ENCODE measurements at regions not wholly inside any gene's neighbourhood (a gene's known extent, or its start where the extent isn't known, plus 50 kb on each side); places are given as distances from the start of the nearest gene placed in this dataset.

DNA sequence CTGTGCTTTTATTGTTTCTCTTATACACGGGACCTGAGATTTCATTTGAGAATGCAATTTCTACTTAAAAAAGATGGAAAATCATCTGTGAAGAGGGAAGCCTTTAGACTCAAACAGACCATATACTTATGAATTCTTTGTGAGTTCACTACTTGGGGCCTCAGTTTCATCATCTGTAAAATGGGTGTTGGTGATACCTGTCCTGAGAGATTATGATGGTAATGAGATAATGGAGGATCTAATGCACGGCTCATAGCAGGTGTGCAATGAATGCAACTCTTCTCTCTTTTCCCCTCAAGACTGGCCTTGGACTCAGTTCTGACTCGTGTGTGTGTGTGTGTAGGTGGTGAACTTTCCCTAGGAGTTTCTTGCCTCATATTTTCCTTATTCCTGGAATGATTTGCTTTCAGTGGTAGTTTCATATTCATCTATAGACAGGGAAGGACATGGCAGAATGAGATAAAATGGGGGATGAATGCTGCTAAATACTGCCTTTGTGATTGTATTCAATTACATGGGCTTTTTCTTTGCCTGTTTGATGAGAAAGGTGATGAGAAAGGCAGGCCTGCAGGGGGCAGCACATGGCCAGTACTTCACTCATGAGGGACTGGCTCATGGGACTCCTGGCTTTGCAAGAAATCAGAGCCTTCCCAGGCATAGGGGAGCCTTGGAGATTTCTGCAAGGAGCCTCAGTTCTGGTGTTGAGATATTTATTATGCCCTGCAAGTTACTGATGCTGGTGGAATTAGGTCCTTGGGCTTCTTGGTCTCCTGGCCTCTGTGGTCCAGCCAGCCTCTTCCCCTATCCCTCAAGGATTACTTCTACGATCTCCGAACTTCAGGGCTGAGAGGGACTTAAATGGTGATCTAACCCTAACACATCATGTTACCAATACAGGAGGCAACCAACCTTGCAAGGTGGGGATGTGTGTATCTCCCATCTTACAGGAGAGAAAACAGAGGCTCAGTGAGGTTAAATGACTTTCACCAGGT is 70.7 kb downstream of the RPLP1 start:
- peaks cover 5% of the 10 kb centered on the region for H3K4me1 Mint-ChIP-seq
- H3K36me3 Mint-ChIP-seq (ENCODE audit: low read depth) = no peaks in the 10 kb centered on the region
- H3K9me3 Mint-ChIP-seq = no peaks in the 10 kb centered on the region
- no peak overlapping the region for H3K4me3 Mint-ChIP-seq
- H3K27ac Mint-ChIP-seq = peak overlapping the region; percentile 11
- ATAC-seq (replicated peaks) = peak; percentile 71
- peaks cover 7% of the 10 kb centered on the region for H3K27me3 Mint-ChIP-seq

DNA sequence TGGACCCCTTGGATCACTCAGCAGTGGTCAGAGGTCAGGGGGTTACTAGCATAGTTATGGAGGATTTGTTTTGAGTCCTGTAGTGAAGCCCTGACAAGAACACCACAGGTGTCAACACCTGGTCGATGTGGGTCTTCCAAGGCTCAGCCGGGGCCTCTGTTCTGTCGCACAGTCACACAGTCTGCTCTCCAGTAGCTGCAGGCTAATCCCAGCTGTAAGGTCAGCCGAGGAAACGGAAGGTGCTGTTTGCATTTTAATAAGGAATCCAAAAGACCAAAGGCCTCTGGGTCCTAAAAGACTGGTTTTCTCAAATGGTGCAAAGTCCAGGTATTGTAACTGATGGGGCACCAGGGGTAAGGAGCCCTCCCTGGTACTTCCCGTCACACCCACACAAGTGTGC is 71.7 kb downstream of the RPLP1 start:
- no peak for ATAC-seq (replicated peaks)
- Mint-ChIP-seq H3K27ac (peak overlapping the region; percentile 11), H3K9me3 (no peaks in the 10 kb centered on the region), H3K4me1 (peaks cover 5% of the 10 kb centered on the region), H3K27me3 (peaks cover 7% of the 10 kb centered on the region), H3K4me3 (no peak overlapping the region), H3K36me3 (ENCODE audit: low read depth) (no peaks in the 10 kb centered on the region)

DNA sequence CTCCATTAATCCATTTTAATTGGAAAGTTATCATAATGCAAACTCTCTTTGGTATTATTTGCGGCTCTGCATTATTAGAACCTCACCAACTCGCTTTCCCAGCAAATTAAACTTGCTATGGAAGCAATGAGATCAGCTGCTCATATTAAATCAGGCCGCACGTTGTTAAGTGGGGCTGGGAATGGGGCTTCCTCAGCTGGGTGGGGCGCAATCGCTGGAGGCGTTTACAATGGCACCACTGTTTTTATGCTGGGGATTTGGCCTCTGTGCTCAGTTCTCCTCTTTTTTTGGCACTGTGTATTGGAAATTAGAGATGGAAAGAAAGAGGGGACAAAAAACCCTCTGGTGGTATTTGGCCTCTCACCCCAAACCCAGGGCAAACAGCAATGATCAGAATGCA is 72.2 kb downstream of the RPLP1 start:
- Mint-ChIP-seq H3K27me3 (peaks cover 7% of the 10 kb centered on the region), H3K36me3 (ENCODE audit: low read depth) (no peaks in the 10 kb centered on the region), H3K4me1 (peaks cover 5% of the 10 kb centered on the region), H3K4me3 (no peak overlapping the region), H3K9me3 (no peaks in the 10 kb centered on the region), H3K27ac (no peak overlapping the region)
- ATAC-seq (replicated peaks) = no peak

DNA sequence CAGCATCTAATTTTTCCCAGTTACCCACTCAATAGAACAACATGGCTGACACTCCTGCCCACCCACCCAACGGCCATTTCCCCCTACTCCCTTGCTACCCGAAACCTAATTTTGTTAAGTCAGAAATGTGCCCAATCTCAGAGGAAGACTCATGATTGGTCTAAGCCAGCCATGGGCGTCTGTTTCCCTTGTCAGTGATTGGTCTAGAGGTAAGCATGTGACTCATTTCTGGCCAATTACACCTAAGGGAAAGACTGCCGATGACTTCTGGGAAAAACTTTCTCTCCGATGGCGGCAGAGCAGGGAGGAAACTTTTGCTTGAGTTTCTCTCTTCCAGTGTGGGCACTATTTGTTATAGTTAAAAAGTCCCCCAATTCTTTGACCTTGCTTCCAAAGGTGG is 72.9 kb downstream of the RPLP1 start:
- no peak overlapping the region for H3K4me3 Mint-ChIP-seq
- peaks cover 7% of the 10 kb centered on the region for H3K27me3 Mint-ChIP-seq
- no peak for ATAC-seq (replicated peaks)
- H3K9me3 Mint-ChIP-seq = no peaks in the 10 kb centered on the region
- H3K36me3 Mint-ChIP-seq (ENCODE audit: low read depth) = no peaks in the 10 kb centered on the region
- peaks cover 5% of the 10 kb centered on the region for H3K4me1 Mint-ChIP-seq
- H3K27ac Mint-ChIP-seq = no peak overlapping the region

DNA sequence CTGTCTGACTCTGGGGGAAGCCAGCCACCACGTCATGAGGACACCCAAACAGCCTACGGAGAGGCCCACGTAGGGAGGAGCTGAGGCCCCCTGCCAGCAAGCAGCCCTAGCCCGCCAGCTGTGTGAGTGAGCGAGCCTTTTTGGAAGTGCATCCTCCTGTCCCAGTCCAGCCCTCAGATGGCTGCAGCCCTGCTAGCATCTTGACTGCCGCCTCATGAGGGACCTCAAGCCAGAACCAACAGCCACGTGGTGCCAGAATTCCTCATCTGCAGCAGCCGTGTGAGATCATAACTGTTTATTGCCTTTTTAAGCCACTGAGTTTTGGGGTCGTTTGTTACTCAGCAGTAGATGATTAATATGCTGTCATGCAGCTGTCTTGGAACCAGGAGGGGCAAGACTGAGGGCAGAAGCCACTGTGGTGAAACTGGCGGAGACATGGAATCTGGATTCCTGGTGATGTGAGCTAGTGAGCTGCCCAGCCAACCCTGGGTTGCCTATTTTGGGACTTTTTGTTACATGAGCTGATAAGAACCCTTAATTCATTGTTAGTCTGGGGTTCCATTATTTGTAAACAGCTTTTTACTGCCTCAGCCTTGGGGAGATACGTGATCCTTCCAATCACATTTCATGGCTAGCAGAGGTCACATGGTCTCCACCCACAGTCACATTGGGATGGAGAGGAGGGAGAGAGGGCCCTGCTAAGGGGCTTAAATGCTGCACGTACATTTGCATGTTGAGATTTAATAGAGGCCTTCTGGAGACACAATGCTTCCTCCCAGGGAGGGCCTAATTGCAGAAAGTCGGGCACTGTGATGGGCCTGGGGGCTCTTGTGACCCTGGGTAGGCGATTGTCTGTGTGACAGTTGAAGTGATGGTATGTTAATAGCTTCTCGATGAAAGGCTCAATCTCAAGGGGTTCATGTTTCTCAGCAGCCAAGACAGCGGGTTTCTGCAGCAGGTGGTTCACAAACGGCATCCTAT is 73.8 kb downstream of the RPLP1 start:
- H3K4me1 Mint-ChIP-seq = peaks cover 5% of the 10 kb centered on the region
- no peaks in the 10 kb centered on the region for H3K36me3 Mint-ChIP-seq (ENCODE audit: low read depth)
- no peak for ATAC-seq (replicated peaks)
- H3K27me3 Mint-ChIP-seq = peaks cover 2% of the 10 kb centered on the region
- H3K9me3 Mint-ChIP-seq = no peaks in the 10 kb centered on the region
- H3K4me3 Mint-ChIP-seq = no peak overlapping the region
- H3K27ac Mint-ChIP-seq = no peak overlapping the region

DNA sequence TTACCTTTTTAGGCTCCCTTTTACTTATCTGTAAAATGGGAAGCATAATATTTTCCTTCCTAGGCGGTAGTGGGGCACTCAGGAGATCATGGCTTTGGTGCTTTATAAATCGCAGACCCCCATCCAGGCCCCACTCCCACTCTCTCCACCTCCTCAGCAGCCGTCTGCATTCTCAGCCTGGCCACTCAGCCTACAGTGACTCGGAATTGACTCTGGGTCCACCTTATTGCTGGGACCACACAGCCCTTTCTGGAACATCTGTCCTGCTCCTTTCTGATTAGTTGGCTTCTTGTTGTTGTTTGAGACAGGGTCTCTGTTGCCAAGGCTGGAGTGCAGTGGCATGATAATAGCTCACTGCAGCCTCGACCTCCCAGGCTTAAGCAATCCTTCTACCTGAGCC is 76.5 kb downstream of the RPLP1 start:
- no peak overlapping the region for H3K27ac Mint-ChIP-seq
- no peaks in the 10 kb centered on the region for H3K27me3 Mint-ChIP-seq
- H3K9me3 Mint-ChIP-seq = no peaks in the 10 kb centered on the region
- H3K4me3 Mint-ChIP-seq = no peak overlapping the region
- no peak for ATAC-seq (replicated peaks)
- no peaks in the 10 kb centered on the region for H3K4me1 Mint-ChIP-seq
- no peaks in the 10 kb centered on the region for H3K36me3 Mint-ChIP-seq (ENCODE audit: low read depth)

DNA sequence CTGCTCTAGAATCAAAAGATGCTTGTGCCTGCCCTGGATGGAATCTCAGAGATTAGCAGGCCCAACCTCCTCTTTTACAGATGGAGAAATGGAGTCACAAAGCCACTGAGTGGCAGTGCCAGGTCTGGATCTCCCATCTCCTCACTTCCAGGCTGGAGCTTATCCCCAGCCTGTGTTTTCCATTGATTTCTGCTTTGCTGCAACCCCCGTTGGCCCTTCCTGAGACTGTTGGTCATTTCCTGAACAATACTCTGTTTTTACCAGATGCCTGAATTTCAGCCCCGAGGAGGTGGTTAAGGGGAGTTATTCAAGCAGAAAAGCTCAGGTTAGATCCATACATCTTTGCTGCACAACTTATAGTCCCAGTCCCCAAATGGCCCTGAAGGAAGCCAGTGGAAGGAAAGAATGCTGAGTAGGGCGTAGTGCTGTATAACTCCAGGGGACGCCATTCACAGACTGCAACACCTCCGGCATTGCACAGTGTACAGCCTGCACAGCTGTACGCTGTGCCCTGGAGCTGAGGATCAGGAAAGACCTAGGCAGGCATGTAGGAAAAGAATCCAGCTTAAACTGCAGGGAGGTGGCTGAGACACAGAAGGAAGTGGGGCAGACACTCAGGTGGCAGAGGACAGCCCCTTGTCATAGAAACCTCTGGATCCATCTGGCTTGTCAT is 77.5 kb downstream of the RPLP1 start:
- H3K27me3 Mint-ChIP-seq = no peaks in the 10 kb centered on the region
- H3K4me1 Mint-ChIP-seq = no peaks in the 10 kb centered on the region
- ATAC-seq (replicated peaks) = no peak
- H3K4me3 Mint-ChIP-seq = no peak overlapping the region
- H3K36me3 Mint-ChIP-seq (ENCODE audit: low read depth) = no peaks in the 10 kb centered on the region
- H3K9me3 Mint-ChIP-seq = no peaks in the 10 kb centered on the region
- peak overlapping the region; percentile 68 for H3K27ac Mint-ChIP-seq

DNA sequence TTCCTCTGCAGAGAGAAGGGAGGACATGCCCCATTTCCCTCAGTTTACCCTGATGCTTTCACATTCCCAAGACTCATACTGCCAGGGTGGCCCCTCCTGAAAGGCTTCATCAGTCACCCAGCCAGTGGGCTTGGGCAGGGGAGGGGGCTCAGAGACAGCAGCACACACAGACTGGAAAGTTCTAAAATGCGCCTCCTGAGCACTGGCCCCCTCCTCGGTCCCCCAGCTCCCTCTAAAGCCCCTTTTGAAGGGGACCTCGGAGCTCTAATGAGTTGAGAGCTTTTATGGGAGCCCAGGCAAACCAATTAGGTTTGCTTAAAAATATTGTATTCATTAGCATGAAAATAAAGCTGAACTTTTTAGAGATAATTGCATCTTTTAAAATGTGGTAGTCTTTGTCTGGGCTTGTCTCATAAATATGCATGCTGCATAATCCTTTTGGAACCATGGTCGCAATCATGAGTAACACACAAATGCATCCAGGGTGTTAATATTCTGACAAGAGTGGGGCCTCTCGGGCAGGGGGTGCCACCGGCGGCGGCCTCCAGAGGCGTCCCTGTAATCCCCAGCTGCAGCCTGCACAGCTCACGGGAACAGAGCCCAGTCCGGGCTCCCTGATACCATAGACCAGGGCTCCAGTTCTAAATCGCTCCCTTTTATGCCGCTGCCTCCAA is 78.5 kb downstream of the RPLP1 start:
- no peak for ATAC-seq (replicated peaks)
- Mint-ChIP-seq H3K27me3 (no peaks in the 10 kb centered on the region), H3K9me3 (no peaks in the 10 kb centered on the region), H3K4me3 (no peak overlapping the region), H3K4me1 (no peaks in the 10 kb centered on the region), H3K36me3 (ENCODE audit: low read depth) (no peaks in the 10 kb centered on the region), H3K27ac (no peak overlapping the region)

DNA sequence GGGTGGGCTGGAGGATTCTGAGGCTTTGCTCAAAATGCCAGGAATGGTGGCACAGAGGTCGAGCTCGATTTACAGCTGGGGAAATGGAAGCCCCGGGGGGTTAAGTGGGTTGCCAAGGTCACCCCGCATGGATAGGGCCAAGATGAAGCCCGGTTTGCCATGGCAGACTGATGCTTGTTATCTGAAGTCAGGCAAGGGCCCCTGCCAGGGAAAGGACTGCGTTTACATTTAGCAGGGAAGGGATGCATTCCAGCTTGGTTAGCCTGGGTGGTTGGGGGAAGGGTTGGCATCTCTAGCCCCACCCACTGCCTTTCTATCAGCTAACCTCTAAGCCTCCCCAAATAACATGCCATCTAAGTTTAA is 79.0 kb downstream of the RPLP1 start:
- H3K4me3 Mint-ChIP-seq = no peak overlapping the region
- no peak overlapping the region for H3K27ac Mint-ChIP-seq
- no peaks in the 10 kb centered on the region for H3K9me3 Mint-ChIP-seq
- no peaks in the 10 kb centered on the region for H3K4me1 Mint-ChIP-seq
- no peak for ATAC-seq (replicated peaks)
- no peaks in the 10 kb centered on the region for H3K36me3 Mint-ChIP-seq (ENCODE audit: low read depth)
- H3K27me3 Mint-ChIP-seq = no peaks in the 10 kb centered on the region

DNA sequence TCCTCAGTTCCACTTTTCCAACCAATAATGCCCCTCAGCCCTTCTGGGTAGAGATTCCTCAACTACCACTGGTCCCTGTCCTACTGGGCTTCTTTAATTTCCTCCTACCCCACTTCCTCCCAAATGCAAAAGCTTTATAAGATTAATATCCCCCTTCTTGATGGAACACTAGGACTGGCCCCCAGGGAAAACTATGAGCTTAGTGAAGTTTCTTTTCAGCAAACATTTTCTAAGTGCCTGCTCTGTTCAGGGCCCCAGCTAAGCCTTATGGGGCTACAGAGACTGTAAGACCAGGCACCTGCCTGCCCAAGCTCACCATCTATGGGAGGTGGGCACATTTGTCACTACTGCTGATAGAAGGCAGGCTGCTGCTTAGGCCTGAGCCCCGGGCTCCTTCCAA is 79.4 kb downstream of the RPLP1 start:
- no peaks in the 10 kb centered on the region for H3K27me3 Mint-ChIP-seq
- H3K4me3 Mint-ChIP-seq = no peak overlapping the region
- no peaks in the 10 kb centered on the region for H3K36me3 Mint-ChIP-seq (ENCODE audit: low read depth)
- no peaks in the 10 kb centered on the region for H3K9me3 Mint-ChIP-seq
- H3K4me1 Mint-ChIP-seq = no peaks in the 10 kb centered on the region
- ATAC-seq (replicated peaks) = no peak
- H3K27ac Mint-ChIP-seq = no peak overlapping the region

DNA sequence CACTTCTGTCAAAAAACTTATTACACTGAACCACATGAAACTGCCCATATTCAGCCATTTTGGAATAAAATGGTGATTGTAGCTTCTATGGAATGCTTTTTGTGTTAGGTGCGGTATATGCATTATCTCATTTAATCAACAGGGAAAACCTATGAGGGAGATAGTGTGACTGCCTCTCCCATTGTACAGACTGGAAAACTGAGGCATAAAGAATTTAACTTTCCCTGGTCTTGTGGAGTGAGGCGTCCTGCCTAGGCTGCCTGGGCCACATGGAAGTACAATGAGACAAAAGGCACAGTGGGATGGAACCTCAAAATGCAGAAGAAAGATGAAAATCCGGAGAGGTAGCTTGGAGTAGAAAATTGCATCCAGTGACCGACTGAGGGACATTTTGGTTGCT is 80.2 kb downstream of the RPLP1 start:
- Mint-ChIP-seq H3K36me3 (ENCODE audit: low read depth) (no peaks in the 10 kb centered on the region), H3K27ac (no peak overlapping the region), H3K4me1 (no peaks in the 10 kb centered on the region), H3K9me3 (no peaks in the 10 kb centered on the region), H3K27me3 (no peaks in the 10 kb centered on the region), H3K4me3 (no peak overlapping the region)
- no peak for ATAC-seq (replicated peaks)

DNA sequence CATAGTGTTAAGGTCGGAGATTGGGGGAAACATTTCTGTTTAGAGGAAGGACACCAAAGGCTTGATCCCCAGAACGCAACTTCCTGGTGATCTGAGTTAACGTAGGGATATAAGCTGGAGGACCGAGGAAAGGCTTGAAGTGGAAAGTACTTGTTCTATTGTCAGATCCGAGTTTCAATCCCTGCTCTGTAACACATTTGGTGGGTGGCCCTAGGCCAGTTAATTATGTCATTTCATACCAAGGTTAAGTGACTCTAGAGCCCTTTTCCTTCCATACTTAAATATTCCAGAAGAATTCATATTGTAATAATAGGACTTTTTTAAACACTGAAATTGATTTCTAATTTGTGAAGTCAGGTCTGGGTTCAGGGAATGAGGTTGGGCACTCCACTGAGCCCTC is 80.9 kb downstream of the RPLP1 start:
- H3K9me3 Mint-ChIP-seq = no peaks in the 10 kb centered on the region
- no peaks in the 10 kb centered on the region for H3K4me1 Mint-ChIP-seq
- H3K27me3 Mint-ChIP-seq = no peaks in the 10 kb centered on the region
- H3K4me3 Mint-ChIP-seq = no peak overlapping the region
- no peak for ATAC-seq (replicated peaks)
- no peaks in the 10 kb centered on the region for H3K36me3 Mint-ChIP-seq (ENCODE audit: low read depth)
- H3K27ac Mint-ChIP-seq = no peak overlapping the region

DNA sequence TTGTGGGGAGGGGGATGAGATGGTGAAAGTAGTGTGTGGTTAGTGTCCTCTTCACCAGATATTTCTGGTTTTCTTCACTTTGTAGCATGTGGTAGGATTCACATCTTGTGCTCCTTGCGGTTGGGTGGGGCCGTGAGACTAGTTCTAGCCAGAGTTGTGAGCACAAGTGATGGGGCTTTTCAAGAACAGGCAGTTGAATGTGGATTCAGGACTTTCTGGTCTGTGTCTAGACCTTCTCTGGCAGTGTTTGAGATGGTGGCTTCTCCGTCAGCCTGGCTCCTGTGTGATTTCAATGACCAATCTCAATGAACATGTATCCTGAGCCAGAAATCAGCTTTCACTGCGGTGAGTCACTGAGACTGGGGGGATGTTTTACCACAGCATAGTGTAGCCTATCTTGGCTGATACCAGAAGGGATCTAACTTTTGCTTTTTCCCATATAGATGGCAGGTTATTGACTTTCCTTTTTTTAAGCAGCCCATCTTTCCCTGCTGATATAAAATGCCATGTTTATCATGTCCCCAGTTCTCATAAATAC is 82.6 kb downstream of the RPLP1 start:
- Mint-ChIP-seq H3K27me3 (no peaks in the 10 kb centered on the region), H3K9me3 (no peaks in the 10 kb centered on the region), H3K27ac (no peak overlapping the region), H3K4me1 (no peaks in the 10 kb centered on the region), H3K36me3 (ENCODE audit: low read depth) (no peaks in the 10 kb centered on the region), H3K4me3 (no peak overlapping the region)
- no peak for ATAC-seq (replicated peaks)

DNA sequence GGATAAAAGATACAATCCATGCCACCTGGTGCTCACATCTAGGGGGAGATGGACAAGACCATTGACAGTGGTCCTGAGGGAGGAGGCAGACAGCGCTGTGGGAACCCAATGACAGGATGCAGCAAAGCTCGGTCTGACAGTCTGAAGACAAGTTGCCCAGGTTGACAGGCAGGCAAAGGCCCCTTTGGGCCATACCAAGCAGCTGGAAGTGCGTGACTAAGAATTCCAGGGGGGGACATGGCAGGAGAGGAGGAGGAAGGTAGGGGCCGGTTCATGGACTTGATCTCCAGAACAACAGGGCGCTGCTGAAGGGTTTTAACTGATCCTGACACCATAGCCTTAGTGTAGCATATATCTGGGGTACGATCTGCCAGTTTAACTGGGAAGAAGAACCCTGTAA is 83.4 kb downstream of the RPLP1 start:
- Mint-ChIP-seq H3K36me3 (ENCODE audit: low read depth) (no peaks in the 10 kb centered on the region), H3K4me1 (no peaks in the 10 kb centered on the region), H3K27ac (no peak overlapping the region), H3K4me3 (no peak overlapping the region), H3K27me3 (no peaks in the 10 kb centered on the region), H3K9me3 (no peaks in the 10 kb centered on the region)
- ATAC-seq (replicated peaks) = no peak

Data from activated T-helper 17 cell treated with anti-CD3 and anti-CD28 coated beads, Interleukin-2, amount 50 U/mL, for 72 hours (primary cell).